ENCODE measurements at regions not wholly inside any gene's neighbourhood (a gene's known extent, or its start where the extent isn't known, plus 50 kb on each side); places are given as distances from the start of the nearest gene placed in this dataset.

GRCh38 chr1:95905818-95906395, 671.9 kb downstream of the RWDD3 start:
- no peaks in the 10 kb centered on the region for H3K9me3 ChIP-seq
- peak overlapping the region; percentile 31 to 100; a peak in 3 of 4 replicates for H3K27ac ChIP-seq (ENCODE audit: low read depth in 2 of 2, low read length in 1 of 2)
- POLR2A ChIA-PET, result interaction anchor here (0.6 to 1.9 kb wide), 15 partner anchors 47 to 595 kb away, joined by 3 to 35 read pairs (median 4); no protein-coding TSS in a partner anchor
- no peaks in the 10 kb centered on the region for H3K79me2 ChIP-seq (ENCODE audit: insufficient read depth)
- WGBS (ENCODE audit: low lambda C conversion rate), result 4% methylated on average over 1 of the region's 1 CpG
- no peaks in the 10 kb centered on the region for H3F3A ChIP-seq (replicated peaks; ENCODE audit: insufficient read depth)
- CTCF ChIA-PET, result interaction anchor here (0.6 to 1.5 kb wide), 9 partner anchors 47 to 1059 kb away, joined by 3 to 8 read pairs (median 4); no protein-coding TSS in a partner anchor
- no peaks in the 10 kb centered on the region for H3K27me3 ChIP-seq (ENCODE audit: insufficient read depth)
- H3K36me3 ChIP-seq (replicated peaks in 1 of 2; ENCODE audit: control insufficient read depth in 1 of 2, insufficient read depth in 2 of 2, low read length in 1 of 2), result no peaks in the 10 kb centered on the region
- no peak overlapping the region for H3K4me2 ChIP-seq
- H3K4me3 ChIP-seq (ENCODE audit: low read depth in 2 of 2, low read length in 1 of 2), result no peak overlapping the region
- H2AFZ ChIP-seq (ENCODE audit: low read depth), result no peak overlapping the region
- peak; percentile 30 for DNase-seq
- TF ChIP-seq POLR2AphosphoS5 (IDR thresholded peaks at IDR 0.05; ENCODE audit: low read depth, low read length) (0 out of 2 replicates have a peak, but pooled peaks have one; percentile 15), JUND (IDR thresholded peaks at IDR 0.05) (no peak), NFIC (IDR thresholded peaks at IDR 0.05; ENCODE audit: borderline replicate concordance) (no peak), TAF1 (IDR thresholded peaks at IDR 0.05; ENCODE audit: borderline replicate concordance, low read depth, low read length) (no peak), TCF12 (IDR thresholded peaks at IDR 0.05) (peak; percentile 64), MXI1 (IDR thresholded peaks at IDR 0.05; ENCODE audit: low read depth, low read length) (peak; percentile 9; the same call in 1 of the 2 replicates), RAD21 (IDR thresholded peaks at IDR 0.05; ENCODE audit: low read length) (peak; percentile 36), SMC3 (IDR thresholded peaks at IDR 0.05; ENCODE audit: low read depth, low read length) (no peak), TEAD4 (IDR thresholded peaks at IDR 0.05; ENCODE audit: borderline replicate concordance, insufficient read depth) (peak; percentile 83; the same call in 1 of the 2 replicates), YY1 (IDR thresholded peaks at IDR 0.05; ENCODE audit: low read depth) (no peak), RCOR1 (IDR thresholded peaks at IDR 0.05; ENCODE audit: low read length) (peak; percentile 47), FOXJ3 (CRISPR knock-in tag; IDR thresholded peaks at IDR 0.05) (peak; percentile 90), SIN3A (IDR thresholded peaks at IDR 0.05; ENCODE audit: borderline replicate concordance, low read depth, low read length) (no peak), CHD2 (IDR thresholded peaks at IDR 0.05; ENCODE audit: low read length, partially characterized antibody) (peak; percentile 25), RFX5 (IDR thresholded peaks at IDR 0.05; ENCODE audit: low read length) (no peak), REST (IDR thresholded peaks at IDR 0.05; ENCODE audit: low read depth, low read length) (no peak), ELF1 (IDR thresholded peaks at IDR 0.05) (no peak), NRF1 (IDR thresholded peaks at IDR 0.05; ENCODE audit: low read depth, low read length) (no peak), FOXM1 (IDR thresholded peaks at IDR 0.05; ENCODE audit: low read depth) (peak; percentile 70), EP300 (IDR thresholded peaks at IDR 0.05; ENCODE audit: borderline replicate concordance in 1 of 2, low read depth in 1 of 2, low read length in 1 of 2) (peak; percentile 49 to 100), GATA2 (CRISPR knock-in tag; IDR thresholded peaks at IDR 0.05) (peak; percentile 93), USF2 (IDR thresholded peaks at IDR 0.05; ENCODE audit: borderline replicate concordance, low read depth, low read length) (no peak), MEF2A (IDR thresholded peaks at IDR 0.05; ENCODE audit: borderline replicate concordance, low read depth) (no peak), FOSL2 (IDR thresholded peaks at IDR 0.05; ENCODE audit: borderline replicate concordance, low read depth) (no peak), GABPA (IDR thresholded peaks at IDR 0.05; ENCODE audit: low read depth) (no peak)
- TF ChIP-seq, protein P1, sequence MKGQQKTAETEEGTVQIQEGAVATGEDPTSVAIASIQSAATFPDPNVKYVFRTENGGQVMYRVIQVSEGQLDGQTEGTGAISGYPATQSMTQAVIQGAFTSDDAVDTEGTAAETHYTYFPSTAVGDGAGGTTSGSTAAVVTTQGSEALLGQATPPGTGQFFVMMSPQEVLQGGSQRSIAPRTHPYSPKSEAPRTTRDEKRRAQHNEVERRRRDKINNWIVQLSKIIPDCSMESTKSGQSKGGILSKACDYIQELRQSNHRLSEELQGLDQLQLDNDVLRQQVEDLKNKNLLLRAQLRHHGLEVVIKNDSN (IDR thresholded peaks at IDR 0.05; ENCODE audit: borderline replicate concordance, low read depth), result no peak
- TF ChIP-seq, protein P2, sequence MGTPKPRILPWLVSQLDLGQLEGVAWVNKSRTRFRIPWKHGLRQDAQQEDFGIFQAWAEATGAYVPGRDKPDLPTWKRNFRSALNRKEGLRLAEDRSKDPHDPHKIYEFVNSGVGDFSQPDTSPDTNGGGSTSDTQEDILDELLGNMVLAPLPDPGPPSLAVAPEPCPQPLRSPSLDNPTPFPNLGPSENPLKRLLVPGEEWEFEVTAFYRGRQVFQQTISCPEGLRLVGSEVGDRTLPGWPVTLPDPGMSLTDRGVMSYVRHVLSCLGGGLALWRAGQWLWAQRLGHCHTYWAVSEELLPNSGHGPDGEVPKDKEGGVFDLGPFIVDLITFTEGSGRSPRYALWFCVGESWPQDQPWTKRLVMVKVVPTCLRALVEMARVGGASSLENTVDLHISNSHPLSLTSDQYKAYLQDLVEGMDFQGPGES (IDR thresholded peaks at IDR 0.05; ENCODE audit: low read depth, low read length), result no peak
- TF ChIP-seq, protein P3, sequence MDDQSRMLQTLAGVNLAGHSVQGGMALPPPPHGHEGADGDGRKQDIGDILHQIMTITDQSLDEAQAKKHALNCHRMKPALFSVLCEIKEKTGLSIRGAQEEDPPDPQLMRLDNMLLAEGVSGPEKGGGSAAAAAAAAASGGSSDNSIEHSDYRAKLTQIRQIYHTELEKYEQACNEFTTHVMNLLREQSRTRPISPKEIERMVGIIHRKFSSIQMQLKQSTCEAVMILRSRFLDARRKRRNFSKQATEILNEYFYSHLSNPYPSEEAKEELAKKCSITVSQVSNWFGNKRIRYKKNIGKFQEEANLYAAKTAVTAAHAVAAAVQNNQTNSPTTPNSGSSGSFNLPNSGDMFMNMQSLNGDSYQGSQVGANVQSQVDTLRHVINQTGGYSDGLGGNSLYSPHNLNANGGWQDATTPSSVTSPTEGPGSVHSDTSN (IDR thresholded peaks at IDR 0.05), result no peak; the same call in 1 of the 2 replicates
- no peaks in the 10 kb centered on the region for H3K9me2 ChIP-seq
- H3K9ac ChIP-seq, result no peak overlapping the region
- peaks cover 0 to 13% of the 10 kb centered on the region in 2 experiments; a peak in 2 of 4 replicates for H3K4me1 ChIP-seq (ENCODE audit: control insufficient read depth in 1 of 2, insufficient read depth in 2 of 2, low read depth in 1 of 2, low read length in 1 of 2)
- H4K20me1 ChIP-seq (ENCODE audit: insufficient read depth), result no peaks in the 10 kb centered on the region

All from SK-N-SH (cell line).